ENCODE measurements at regions not wholly inside any gene's neighbourhood (a gene's known extent, or its start where the extent isn't known, plus 50 kb on each side); places are given as distances from the start of the nearest gene placed in this dataset.

DNA sequence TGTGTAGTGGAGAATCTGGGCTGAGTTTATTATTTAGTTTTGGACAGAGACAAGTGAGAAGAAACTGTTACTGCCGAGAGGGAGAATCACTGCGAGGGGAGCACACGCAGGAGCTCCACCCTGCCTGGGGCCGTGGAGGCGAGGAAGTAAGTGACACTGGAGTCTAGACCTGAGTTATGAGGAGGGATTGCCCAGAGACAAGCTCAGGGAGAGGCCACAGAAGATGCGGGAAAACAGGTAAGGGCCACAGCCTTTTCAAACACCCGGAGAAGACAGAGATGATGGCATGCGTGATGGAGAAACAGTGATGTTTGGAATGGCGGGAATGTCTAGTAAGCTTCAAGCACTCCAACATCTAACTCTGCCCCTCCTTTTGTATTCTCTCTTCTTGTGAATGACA lies 84.1 kb downstream of the TNFSF11 start:
- DNase-seq (ENCODE audit: low read depth) = no peak

DNA sequence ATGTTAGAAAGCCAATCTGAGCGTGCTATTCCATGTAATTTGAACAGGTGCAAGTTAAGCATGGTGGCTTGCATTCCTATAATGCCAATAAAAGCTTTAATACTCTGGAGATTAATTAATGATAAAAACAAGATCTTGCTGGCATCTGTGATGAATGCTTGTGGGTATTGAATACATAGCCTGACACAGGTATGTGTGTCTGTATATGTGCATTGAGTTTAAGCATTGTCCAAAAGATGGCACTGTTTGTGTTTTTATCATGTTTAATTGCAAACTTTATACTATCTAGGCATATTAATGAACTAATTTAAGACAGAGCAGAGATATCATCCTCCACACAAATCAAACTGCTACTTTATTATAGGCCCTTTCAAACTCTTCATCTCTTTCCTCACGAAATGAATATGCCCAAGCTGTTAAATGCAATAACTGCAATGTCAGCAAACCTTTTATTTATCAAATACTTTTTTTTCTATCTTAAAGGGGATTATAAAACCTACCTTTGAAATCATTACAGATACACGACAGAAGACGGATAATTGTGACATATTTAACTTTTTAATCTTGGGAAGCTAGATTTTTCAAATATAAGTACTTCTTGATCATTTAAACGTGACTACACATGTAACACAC lies 86.5 kb downstream of the TNFSF11 start:
- no peak for DNase-seq (ENCODE audit: low read depth)

DNA sequence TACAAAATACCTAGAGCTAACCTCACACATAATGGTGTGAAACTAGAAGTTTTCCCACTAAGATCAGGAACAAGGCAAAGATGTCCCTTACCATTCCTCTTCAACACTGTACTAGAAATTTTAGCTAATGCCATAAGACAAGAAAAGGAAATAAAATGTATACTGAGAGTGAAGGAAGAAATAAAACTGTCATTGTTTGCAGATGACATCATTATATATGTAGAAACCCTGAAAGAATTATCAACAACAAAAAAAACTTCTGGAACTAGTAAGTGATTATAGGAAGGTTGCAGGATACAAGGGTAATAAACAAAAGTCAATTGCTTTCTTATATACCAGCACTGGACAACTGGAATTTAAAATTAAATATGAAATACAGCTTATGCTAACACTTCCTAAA lies 93.7 kb downstream of the TNFSF11 start:
- DNase-seq (ENCODE audit: low read depth) = no peak

DNA sequence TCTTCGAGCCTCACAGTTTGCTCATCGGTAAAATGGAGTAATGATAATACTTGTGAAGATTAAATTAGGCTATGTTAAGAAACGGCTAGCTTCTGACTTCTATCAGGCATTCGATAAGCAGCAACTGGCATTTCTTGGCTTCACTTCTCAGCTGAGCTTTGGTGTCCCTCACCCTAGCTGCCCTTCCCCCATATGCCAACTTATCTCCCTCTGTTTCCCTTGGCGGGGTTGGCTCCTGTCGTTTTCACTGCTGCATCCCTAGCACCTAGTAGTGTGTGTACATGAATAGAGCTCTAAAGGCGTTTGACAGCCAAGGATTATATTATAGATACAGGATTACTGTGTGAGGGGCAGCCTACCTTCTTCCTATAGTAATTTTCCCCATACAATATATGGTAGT lies 97.5 kb downstream of the TNFSF11 start:
- DNase-seq (ENCODE audit: low read depth) = no peak

DNA sequence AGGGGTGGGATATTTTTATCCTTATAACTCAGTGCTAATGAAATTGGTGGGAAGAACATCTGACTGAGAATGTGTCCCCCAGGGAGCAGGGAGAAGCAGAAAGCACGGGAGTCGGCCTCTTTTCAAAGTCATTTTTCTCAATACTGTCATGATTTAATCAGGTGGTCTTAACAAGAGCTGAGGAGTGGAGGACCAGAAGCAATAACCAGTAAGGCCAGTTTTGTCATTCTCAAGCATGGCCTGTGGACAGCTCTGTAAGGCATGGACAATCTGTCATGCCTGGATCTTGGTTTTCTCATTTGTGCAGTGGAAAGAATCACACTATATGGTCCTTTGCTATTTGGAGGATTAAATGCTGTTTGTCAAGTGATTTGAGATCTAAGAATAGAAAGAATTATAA lies 99.7 kb downstream of the TNFSF11 start:
- no peak for DNase-seq (ENCODE audit: low read depth)

DNA sequence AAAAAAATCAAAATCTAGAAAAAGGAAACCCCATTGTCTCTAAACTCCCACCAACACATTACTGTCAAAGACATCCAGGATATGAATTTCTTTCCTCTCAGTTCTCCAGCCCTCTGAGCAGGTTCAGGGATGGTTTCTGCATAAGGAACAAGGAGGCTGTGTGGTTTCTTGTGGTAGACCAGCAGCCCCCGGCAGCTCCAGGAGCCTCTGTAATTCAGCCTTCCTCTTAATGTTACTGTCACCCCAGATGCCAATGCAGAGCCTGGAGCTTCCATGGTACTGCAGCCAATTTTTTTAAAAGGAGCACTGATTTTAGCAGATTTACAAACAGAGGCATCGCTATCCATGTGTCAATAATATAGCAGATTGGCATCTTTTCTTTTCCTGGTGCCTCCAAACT lies 100.6 kb upstream of the FAM216B start:
- DNase-seq (ENCODE audit: low read depth) = no peak

DNA sequence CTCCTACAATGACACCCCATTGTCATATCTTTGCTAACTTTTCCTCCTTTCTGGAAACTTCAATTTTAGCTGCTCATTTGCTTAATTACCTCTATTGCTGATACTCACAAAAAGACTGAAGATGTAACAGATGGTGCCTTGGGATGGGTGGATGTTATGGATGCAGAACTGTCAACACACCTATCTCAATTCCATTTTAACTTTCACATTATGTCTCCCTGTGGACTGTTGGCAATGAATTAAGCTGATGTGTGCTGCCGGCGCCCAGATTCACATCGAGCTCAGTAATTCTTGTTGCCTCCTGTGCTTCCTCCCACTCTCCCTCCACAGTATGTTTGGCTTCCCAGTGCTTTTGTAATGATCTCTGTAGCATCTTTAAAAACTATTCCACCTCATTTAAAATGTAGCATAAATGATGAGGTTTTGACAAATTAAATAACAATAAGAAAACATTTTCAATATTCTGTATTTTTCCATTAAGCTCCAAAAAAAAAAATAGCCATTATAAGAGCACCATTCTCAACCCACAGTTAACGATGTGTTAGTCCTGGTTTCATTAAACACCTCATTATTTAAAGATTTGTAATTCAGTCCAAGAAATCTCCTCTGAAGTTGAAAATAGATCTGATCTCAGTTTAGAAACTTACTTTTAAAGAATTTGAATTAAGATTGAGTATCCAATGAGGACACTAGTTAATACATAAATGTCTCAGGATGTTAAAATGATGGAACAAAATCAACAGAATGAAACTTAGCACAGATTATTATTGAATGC lies 99.9 kb upstream of the FAM216B start:
- no peak for DNase-seq (ENCODE audit: low read depth)

DNA sequence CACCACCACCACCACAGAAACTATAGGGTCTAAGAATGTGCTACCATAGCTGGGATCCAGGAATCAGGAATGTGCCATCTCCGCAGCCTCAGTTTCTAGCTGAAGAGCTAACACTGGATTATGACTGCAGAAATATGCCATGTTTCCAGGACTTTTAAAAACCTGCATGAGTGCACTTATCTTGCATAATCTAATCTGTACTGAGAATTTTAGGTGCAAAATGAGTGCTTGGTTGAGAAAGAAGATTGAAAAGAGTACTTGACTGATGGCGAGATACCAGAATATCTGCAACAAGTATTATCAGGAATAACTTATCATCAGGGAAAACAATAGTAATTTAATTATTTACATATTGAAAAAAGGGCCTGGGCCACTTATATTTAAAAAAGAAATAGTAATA lies 97.2 kb upstream of the FAM216B start:
- no peak for DNase-seq (ENCODE audit: low read depth)

DNA sequence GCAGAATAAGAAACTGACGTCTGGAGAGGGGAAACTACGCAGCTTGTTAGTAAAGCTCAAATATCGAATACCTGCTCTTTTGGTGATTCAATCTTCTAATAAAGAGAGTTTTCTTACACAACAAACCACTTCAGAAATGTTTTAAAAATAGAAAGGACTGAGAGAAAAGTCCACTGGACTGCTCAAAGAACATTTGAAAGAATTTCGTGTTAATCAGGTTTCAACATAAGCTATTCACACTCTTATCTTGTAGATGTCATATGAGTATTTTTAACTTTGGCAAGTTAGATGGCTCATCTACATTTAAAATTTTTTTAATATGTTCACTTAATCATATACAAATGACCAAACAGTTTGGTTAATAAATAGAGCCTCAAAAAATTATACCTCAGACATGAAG lies 95.6 kb upstream of the FAM216B start:
- DNase-seq (ENCODE audit: low read depth) = no peak

DNA sequence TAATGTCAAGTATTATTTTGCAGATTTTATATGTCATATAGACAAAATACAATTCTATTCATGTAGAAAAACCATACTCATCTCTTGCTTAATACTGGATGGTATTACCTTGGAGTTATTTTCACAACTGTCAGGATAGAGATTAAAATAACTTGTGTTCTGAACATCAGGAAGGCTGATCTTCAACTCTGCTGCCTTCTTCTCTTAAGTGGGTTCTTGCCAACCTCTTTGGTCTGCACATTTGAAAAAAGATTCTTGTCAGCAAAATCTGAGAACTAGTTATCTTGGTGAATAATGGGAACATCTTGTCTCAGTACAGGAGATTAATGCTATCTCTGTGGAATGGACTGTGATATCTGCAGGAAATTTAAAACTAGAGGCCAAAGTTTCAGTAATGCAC lies 95.2 kb upstream of the FAM216B start:
- DNase-seq (ENCODE audit: low read depth) = no peak

DNA sequence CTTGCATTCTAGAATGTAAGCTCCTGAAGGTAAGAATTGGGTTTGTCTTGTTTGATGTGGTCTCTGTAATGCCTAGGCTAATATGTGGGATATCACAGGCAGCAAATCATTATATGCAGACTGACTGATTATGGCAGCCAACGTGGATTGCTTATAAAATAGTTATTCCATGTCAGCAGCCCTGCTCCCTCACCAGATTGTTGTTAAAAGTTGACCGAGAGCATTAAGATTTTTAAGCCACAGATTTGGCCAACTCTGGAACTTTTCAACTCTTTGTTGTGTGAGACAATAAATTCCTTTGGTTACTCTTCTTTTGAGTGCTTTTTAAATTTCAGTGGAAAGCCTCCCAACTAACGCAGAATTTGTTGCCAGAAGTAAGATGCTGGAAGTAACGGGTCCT lies 92.6 kb upstream of the FAM216B start:
- no peak for DNase-seq (ENCODE audit: low read depth)

DNA sequence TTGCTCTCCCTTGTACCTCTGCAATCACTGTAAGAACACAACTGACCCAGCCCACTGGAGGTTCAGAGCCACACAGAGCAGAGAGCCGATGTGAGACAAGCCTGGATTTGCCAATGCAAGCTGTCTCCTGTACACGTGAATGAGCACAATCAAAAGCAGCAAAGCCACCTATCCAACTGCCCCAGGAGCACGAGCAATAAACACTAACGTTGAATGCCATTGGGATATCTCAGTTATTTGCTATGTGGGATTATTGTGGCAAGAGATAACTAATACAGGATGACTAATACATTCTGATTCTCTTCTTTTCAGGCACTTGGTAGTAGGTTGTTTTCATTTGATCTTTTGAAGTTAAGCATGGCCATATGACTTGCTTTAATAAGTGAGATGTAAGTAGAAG lies 85.2 kb upstream of the FAM216B start:
- DNase-seq (ENCODE audit: low read depth) = no peak

DNA sequence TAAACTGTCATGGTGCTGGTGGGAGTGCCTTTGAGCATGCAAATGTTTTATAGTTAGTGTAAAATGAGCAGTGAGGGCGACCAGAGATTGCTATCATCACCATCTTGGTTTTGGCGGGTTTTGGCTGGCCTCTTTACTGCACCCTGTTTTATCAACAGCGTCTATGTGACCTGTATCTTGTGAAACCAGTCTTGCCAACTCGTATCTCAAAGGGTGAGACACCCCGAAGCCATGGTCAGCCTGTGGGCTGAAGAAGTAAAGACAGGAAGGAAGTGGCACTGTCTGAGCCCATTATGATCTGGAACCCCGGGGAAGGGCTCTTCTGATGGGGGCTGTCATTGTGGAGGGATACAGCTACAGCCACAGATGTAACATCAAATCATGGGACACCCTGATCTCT lies 81.5 kb upstream of the FAM216B start:
- DNase-seq (ENCODE audit: low read depth) = no peak

DNA sequence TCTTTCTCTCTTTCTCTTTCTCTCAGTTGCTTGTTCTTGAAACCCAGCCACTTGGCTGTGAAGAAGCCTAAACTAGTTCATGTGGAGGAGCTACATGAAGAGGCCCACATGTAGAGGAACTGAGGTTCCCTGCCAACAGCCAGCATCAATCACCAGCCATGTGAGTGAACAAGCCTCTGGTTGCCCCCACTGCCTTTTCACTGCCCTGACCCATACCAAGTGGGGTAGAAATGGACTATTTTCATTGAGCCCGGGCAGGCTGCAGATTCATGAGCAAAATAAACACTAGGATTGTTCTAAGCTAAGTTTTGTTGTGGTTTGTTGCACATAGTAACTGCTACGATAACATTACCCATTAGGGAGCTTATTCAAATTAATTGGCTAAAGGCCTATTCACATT lies 78.7 kb upstream of the FAM216B start:
- no peak for DNase-seq (ENCODE audit: low read depth)

DNA sequence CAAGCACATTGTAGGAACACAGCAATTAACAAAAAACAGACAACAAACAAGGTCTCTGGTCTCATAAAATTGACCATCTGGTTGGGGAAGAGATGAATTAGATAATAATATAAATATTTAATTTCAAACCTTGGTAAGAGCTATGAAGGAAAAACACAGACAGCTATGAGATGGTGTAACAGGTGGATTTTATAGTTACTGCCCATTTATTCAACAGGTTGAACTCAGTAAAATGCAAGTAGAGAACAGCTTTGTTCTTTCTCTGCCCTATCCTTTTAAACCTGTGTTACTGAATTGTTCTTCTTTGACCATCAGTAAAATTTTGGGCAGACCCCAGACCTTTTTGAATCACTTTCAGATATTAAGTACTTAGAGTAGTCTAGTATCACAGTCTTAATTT lies 77.6 kb upstream of the FAM216B start:
- no peak for DNase-seq (ENCODE audit: low read depth)

DNA sequence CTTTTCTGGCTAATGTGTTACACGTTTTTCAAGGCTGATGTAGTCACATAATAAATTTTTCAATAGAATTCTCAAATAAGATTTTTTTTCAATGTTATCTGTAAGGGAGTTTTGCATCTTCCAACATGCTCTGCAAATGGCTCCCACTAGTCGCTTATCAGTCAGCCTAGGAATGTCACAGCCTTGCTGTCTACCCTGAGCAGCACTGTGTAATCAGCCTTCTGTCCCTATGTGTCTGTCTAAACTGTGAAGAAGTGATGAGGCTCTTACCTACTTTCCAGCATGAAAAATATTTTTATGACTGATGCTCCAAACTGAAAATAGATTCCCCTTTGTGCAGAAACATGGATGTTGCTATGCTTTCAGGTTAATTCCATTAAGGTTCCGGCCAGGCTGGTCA lies 75.1 kb upstream of the FAM216B start:
- no peak for DNase-seq (ENCODE audit: low read depth)

DNA sequence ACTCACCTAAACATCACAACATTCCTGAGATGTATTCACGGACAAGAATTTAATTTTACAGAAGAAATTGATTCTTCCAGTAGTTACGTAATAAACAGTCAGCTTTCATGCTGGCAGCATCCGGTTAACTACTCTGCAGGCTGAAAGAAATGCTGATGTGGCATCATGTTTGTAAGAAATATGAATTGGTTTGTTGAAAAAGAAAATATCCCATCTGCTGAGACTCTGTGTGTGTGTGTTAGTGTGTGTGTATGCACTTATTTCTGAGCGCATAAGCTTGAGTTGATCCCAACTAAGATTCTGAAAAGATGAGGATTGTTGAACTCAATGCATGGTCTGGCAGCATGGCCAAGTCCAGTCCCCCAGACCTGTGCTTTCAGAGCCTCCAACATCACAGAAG lies 74.3 kb upstream of the FAM216B start:
- DNase-seq (ENCODE audit: low read depth) = no peak

DNA sequence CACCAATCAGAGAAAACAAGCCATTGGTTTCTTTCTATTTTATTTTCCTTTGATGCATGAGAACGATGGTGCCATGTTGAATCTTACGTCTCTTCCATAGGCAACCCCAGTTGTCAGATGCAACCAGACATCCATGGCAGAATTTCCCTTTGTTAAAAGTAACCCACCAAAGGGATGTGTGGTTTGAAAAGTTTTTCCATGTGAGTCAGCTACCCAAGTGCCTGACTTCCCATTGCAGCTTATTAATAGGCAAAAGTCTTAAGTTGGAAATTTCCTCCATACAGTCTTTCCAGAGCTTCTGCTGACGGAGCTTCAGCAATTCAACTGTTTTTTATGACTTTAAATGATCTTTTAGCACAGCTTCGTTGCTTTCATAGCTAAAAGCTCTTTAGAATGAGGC lies 73.8 kb upstream of the FAM216B start:
- no peak for DNase-seq (ENCODE audit: low read depth)

DNA sequence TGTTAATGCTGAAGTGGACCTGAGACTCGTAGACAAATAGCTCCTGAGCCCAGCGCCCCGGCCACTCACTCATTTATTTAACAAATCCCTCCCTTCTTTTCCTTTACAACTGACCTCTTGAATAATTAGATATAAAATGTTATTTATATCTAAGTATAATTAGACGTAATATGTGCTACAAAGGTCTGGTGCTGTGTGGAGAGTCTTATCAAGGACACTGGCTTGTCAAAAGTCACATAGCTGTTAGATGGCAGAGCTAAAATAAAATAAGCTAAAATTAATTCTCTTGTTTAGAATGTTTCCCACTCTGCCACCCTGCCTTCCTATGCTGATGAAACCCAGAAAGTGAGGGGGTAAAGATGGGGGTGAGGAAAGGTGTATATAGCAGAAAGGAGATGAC lies 73.0 kb upstream of the FAM216B start:
- no peak for DNase-seq (ENCODE audit: low read depth)

DNA sequence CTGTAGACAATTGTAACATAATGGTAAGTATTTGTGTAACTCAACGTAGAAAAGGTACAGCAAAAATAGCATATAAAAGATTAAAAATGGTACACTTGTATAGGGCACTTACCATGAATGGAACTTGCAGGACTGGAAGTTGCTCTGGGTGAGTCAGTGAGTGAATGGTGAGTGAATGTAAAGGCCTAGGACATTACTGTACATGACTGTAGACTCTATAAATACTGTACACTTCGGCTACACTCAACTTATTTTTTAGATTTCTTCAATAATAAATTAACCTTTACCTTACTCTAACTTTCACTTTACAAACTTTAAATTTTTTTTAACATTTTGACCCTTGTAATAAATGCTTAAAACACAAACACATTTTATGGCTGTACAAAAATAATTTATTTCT lies 72.1 kb upstream of the FAM216B start:
- no peak for DNase-seq (ENCODE audit: low read depth)

DNA sequence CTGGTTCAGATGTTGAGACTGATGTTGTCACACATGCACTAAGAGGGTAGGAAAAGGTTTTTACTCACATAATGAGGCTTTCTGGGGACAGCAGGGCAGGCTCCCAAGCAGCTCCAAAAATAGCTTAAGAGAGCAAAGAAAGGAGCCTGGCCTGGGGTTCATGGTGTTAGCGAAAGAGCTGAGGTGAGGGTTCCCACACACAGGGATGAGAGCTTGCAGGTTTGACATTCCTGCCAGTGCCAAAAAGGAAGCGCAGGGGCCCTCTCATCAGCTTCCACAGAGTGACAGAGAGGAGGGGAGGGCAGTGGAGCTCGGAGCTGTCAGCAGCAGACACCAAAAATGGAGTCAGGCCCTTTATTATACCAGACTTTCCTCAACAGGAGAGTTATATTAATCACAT lies 65.5 kb upstream of the FAM216B start:
- DNase-seq (ENCODE audit: low read depth) = no peak

DNA sequence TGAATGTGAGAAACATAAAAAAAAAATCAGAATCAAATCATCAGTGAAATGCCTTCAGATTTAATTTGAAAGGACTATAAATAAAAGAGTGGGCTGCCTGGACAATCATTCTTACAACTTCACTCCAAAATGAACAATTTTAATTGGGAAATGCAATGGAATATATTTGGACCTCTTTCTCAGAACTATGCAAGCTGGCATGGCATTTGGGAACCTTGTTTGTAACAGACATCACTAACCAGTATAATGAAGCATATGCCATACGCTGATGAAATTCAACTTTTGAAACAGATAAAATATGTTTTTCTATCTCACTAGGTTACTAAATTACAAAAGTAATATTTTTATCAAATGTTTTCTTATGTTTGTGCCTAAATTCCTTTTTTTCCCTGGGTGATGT lies 64.2 kb upstream of the FAM216B start:
- DNase-seq (ENCODE audit: low read depth) = no peak

DNA sequence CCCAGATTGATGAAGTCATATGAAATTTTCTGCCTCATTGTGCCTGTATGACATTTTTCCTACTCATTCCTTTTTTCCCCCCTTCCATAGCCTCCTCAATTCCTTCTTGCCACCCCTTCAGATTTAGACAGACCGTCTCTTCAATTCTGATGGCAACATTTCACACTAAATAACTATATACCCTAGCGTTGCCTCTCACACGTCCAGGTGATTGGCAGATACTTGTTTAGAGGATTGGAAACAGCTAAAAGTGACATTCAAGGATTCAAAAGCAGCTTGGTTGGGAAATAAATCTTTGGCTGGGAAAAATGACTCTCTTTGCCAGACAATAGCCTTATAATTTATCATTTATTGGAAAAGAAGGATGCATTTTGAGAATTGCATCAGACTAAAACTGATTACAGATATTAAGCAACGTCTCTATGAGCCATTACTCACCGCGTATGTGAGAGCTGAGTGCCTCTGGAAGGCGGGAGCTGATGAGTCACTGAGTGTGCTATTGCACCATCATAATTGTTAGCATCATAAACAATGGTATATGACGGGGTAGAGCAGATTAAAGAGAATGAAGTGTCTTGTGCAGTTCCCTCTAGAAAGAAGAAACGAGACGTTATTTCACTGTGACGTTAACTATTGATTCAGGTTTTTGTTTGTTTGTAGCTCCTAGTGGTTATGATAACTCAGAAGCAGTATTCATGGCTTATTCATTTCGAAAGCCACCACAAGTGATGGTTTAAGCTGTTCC lies 61.1 kb upstream of the FAM216B start:
- peak; percentile 93 for DNase-seq (ENCODE audit: low read depth)

DNA sequence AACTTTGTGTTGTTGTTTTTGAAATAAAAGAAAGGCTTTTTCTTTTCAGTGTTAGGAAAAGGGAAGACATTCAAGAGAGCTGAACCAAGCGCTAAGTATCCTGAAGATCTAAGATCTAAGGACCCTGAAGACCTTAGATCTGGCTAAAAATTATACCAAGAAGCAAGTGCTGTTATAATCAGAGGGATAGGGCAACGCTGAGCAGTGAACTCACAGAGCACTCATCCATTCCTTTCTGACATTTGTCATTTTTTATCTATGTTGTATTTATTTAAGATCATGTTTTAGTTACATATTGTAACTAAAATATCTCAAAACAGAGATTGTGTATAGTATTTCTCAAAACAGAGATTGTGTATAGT lies 60.5 kb upstream of the FAM216B start:
- no peak for DNase-seq (ENCODE audit: low read depth)

Data from GM04504 (cell line).